HG03045 (cell line): ENCODE measurements at regions not wholly inside any gene's neighbourhood (a gene's known extent, or its start where the extent isn't known, plus 50 kb on each side); places are given as distances from the start of the nearest gene placed in this dataset.
"Not testable (repeated sequence)": the region's sequence is repeated elsewhere in the genome, so short reads cannot be mapped to it uniquely, and the experiment has no call there.

Experiments used
- ATAC-seq: cut with Tn5 transposase; IDR thresholded peaks from one replicate; pipeline ENCODE4 v1.9.1; 2021; ENCODE audit warnings: mild to moderate bottlenecking, moderate library complexity; ENCODE audit not compliant: unreplicated experiment

- ATAC-seq = no peak
Observed at GRCh38 chr15:96972201-96972600, 641.7 kb downstream of the NR2F2 start.

GRCh38 chr15:96974761-96975160 lies 644.3 kb downstream of the NR2F2 start:
- no peak for ATAC-seq

- ATAC-seq = no peak
Observed at GRCh38 chr15:96977886-96978285, 647.4 kb downstream of the NR2F2 start.

- no peak for ATAC-seq
Observed at GRCh38 chr15:96978937-96979473, 648.5 kb downstream of the NR2F2 start.

GRCh38 chr15:96984121-96984671 lies 653.7 kb downstream of the NR2F2 start:
- ATAC-seq = not testable (repeated sequence)

GRCh38 chr15:96992817-96993216 lies 662.3 kb downstream of the NR2F2 start:
- no peak for ATAC-seq

- no peak for ATAC-seq
Observed at GRCh38 chr15:96997538-96997937, 667.0 kb downstream of the NR2F2 start.

GRCh38 chr15:97009031-97009431 lies 678.5 kb downstream of the NR2F2 start:
- no peak for ATAC-seq

- no peak for ATAC-seq
Observed at GRCh38 chr15:97012986-97013385, 682.5 kb downstream of the NR2F2 start.

GRCh38 chr15:97013491-97013890 lies 683.0 kb downstream of the NR2F2 start:
- ATAC-seq = no peak

- no peak for ATAC-seq
Observed at GRCh38 chr15:97014001-97014400, 683.5 kb downstream of the NR2F2 start.

- ATAC-seq = no peak
Observed at GRCh38 chr15:97023488-97023844, 693.0 kb downstream of the NR2F2 start.

GRCh38 chr15:97026781-97027180 lies 696.3 kb downstream of the NR2F2 start:
- no peak for ATAC-seq

GRCh38 chr15:97027772-97028171 lies 697.3 kb downstream of the NR2F2 start:
- ATAC-seq = no peak

- no peak for ATAC-seq
Observed at GRCh38 chr15:97030251-97030650, 699.8 kb downstream of the NR2F2 start.

GRCh38 chr15:97036301-97036700 lies 705.8 kb downstream of the NR2F2 start:
- ATAC-seq = no peak

GRCh38 chr15:97037080-97037479 lies 706.6 kb downstream of the NR2F2 start:
- ATAC-seq = no peak

GRCh38 chr15:97045666-97046421 lies 715.3 kb downstream of the NR2F2 start:
- no peak for ATAC-seq

GRCh38 chr15:97052513-97052912 lies 722.0 kb downstream of the NR2F2 start:
- no peak for ATAC-seq

GRCh38 chr15:97053635-97054034 lies 723.1 kb downstream of the NR2F2 start:
- ATAC-seq = no peak

- ATAC-seq = no peak
Observed at GRCh38 chr15:97057503-97057902, 727.0 kb downstream of the NR2F2 start.

GRCh38 chr15:97059281-97059680 lies 728.8 kb downstream of the NR2F2 start:
- ATAC-seq = no peak

- ATAC-seq = no peak
Observed at GRCh38 chr15:97061392-97061791, 730.9 kb downstream of the NR2F2 start.
